Stimulated activated CD8-positive, alpha-beta memory T cell treated with anti-CD3 and anti-CD28 coated beads, Interleukin-15, amount 100 ng/mL, for 48 hours (primary cell): ENCODE measurements at regions not wholly inside any gene's neighbourhood (a gene's known extent, or its start where the extent isn't known, plus 50 kb on each side); places are given as distances from the start of the nearest gene placed in this dataset.
"Not testable (repeated sequence)": the region's sequence is repeated elsewhere in the genome, so short reads cannot be mapped to it uniquely, and the experiment has no call there.

Experiments
- DNase-seq, 2 donors: peaks; one replicate each; pipeline ENCODE4 v3.0.0-alpha.2; 2020; ENCODE audit warnings: low read depth in 2 of 2

GRCh38 chr13:107675847-107676550 is 539.3 kb downstream of the LIG4 start:
- no peak for DNase-seq

- no peak for DNase-seq
Measured at GRCh38 chr13:107669391-107669993, 545.8 kb downstream of the LIG4 start.

GRCh38 chr13:107665926-107666458 is 549.3 kb downstream of the LIG4 start:
- no peak for DNase-seq

GRCh38 chr13:107650081-107650701 is 565.1 kb downstream of the LIG4 start:
- DNase-seq: peak; percentile 1 to 11

GRCh38 chr13:107649079-107649478 is 566.3 kb downstream of the LIG4 start:
- no peak for DNase-seq

GRCh38 chr13:107644136-107644535 is 571.2 kb downstream of the LIG4 start:
- DNase-seq: no peak

GRCh38 chr13:107643615-107644014 is 571.7 kb downstream of the LIG4 start:
- no peak for DNase-seq

GRCh38 chr13:107642831-107643230 is 572.5 kb downstream of the LIG4 start:
- no peak for DNase-seq

GRCh38 chr13:107641574-107641973 is 573.8 kb downstream of the LIG4 start:
- DNase-seq: no peak

GRCh38 chr13:107625648-107626047 is 589.7 kb downstream of the LIG4 start:
- DNase-seq: no peak

- no peak for DNase-seq
Measured at GRCh38 chr13:107617527-107617926, 597.8 kb downstream of the LIG4 start.

GRCh38 chr13:107612376-107612775 is 603.0 kb downstream of the LIG4 start:
- DNase-seq: no peak

GRCh38 chr13:107608736-107609135 is 606.6 kb downstream of the LIG4 start:
- no peak for DNase-seq

GRCh38 chr13:107600971-107601370 is 614.4 kb downstream of the LIG4 start:
- DNase-seq: no peak

- DNase-seq: not testable (repeated sequence)
Measured at GRCh38 chr13:107596306-107596705, 619.0 kb downstream of the LIG4 start.

- DNase-seq: no peak
Measured at GRCh38 chr13:107590556-107590955, 624.8 kb downstream of the LIG4 start.

GRCh38 chr13:107587681-107588080 is 627.7 kb downstream of the LIG4 start:
- DNase-seq: no peak

GRCh38 chr13:107586216-107586615 is 629.1 kb downstream of the LIG4 start:
- DNase-seq: no peak

GRCh38 chr13:107585469-107586180 is 629.7 kb downstream of the LIG4 start:
- DNase-seq: no peak

- no peak for DNase-seq
Measured at GRCh38 chr13:107582171-107582570, 633.2 kb downstream of the LIG4 start.

GRCh38 chr13:107580741-107581412 is 634.5 kb downstream of the LIG4 start:
- DNase-seq: no peak

GRCh38 chr13:107576430-107576829 is 638.9 kb downstream of the LIG4 start:
- no peak for DNase-seq
